CD4-positive, alpha-beta T cell treated with Interleukin-17A for 1 hour (primary cell): ENCODE measurements at regions not wholly inside any gene's neighbourhood (a gene's known extent, or its start where the extent isn't known, plus 50 kb on each side); places are given as distances from the start of the nearest gene placed in this dataset.
"Not testable (repeated sequence)": the region's sequence is repeated elsewhere in the genome, so short reads cannot be mapped to it uniquely, and the experiment has no call there.

ENCODE experiments used
- DNase-seq: peaks from one replicate; pipeline ENCODE4 v3.0.0-alpha.2; 2020

DNA sequence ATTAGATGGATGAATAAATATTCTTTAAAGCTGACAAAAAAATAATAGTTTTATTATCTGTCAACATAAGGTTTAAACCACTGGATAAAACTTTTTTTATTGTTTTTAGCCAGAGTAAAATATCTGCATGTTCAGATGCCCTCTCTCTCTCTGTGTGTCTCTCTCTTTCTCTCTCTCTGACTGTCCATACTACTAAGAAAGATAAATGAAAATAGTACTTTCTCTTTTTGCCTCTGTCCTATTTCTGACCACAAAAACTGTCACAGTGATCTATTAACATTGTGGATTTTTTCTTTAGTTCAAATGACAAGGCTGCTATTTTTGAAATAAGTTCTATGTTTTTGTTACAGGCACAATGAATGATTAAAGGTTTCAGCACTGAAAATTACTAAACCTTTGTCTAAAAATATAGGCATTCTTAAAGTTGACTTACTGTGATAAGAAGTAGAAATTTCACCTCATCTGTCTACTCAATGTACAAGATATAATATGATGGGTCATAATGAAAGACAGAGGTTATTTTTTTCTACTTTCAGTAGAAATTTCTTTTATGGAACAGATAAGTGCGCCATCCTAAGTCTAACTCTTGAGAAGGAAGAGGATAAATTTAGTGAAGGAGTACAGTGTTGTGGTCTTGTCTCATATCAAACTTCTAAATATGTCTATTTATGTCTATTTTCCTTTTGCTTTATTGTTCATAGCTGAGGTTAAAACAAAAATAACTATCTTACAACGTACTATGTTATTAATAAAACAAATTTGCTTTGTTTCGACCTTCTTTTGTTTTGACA, 341.9 kb upstream of the EYS start:
- DNase-seq: no peak

DNA sequence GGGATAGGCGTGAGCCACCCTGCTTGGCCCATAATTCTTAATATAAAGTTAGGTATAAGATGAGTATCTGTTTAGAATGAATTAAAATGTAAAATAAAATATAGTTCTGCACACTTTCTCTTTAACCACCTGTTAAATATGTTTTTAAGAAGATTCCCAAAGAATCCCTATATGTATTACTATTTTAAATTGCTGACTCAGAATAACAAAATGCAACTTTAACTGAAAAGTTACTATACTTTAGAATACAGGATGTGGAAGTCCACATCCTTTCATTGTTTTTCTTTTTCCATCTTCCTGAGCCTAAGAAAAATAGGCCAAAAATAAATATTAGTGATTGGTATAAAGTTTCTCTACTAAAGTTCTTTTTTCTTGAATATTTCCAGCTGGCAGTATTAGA, 325.6 kb upstream of the EYS start:
- no peak for DNase-seq

DNA sequence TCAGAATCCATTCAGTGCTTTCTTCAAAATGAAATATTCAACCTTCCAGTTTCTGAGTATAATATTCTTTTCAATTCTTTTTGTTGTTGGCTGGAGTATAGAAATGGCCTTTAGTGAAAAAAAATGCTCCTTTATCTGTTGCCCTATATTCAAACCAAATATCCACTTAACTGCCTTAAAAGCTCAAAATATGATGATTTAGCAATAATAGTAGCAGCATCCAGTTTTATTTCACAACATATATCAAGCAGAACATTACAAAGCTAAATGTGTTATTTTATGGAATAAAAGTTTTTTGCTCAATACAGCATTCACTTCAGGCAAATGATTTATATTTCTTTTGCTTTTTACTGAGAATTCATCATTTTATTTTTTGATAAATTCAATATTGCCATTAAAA, 322.4 kb upstream of the EYS start:
- DNase-seq: no peak

DNA sequence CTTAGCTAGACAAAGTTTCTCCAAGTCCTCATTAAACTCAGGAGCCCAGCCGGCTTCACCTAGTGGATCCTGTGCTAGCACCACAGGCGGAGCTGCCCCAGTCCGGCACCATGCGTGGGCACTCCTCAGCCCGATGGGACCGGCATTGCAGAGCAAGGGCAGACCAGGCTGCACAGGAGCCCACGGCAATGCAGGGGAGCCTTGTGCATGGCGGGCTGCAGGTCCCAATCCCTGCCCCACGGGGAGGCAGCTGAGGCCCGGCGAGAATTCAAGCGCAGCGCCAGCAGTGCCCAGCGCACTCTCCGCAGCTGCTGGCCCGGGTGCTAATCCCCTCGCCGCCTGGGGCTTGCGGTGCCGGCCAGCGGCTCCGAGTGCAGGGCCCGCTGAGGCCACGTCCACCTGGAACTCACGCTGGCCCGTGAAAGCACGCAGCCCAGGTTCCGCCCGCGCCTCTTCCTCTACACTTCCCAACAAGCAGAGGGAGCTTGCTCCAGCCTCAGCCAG, 292.3 kb upstream of the EYS start:
- DNase-seq: no peak

DNA sequence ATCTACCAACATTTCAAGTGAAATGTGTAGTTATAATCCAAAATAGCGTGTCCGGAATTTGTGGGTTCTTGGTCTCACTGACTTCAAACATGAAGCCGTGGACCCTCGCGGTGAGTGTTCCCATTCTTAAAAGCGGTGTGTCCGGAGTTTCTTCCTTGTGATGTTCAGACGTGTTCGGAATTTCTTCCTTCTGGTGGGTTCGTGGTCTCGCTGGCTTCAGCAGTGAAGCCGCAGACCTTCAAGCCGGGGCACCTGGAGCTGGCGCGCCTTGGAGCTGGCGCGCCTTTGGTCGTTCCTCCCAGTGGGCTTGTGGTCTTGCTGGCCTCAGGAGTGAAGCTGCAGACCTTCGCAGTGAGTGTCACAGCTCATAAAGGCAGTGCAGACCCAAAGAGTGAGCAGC, 291.5 kb upstream of the EYS start:
- DNase-seq: no peak

DNA sequence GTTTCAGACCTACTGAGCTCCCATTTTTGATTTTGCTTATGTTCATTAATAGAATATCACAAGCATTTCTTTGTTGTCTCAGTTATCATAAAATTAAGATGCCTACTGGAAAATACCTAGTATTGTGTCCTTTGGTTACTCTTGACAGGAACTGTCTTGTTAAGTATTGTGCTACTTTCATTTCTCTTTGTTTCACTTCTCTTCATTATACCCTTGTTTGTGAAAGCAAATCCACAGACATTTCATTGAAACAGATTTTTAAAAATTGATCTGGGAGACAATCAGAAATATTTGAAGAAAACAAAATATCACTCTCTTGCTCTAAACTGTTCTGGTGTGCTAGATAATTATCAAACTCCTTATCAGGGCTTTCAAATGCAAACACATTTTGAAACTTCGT, 290.5 kb upstream of the EYS start:
- DNase-seq: no peak

DNA sequence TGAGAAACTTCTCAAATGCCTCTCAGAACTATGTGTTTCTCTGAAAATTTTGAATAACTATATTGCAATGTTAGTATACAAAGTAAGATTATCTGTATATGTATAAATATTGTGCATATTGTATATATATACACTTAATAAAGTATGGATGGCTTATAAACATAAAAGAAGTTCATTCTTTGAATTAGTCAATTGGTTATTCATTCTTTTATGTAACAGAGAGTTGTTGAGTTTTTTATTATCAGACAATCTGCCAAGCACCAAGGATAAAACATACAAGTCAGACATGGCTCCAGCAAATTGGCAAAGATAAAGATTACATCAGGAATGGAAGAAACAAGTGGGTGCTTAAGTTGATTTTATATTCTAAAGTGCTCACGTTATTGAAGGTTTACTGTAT, 289.1 kb upstream of the EYS start:
- no peak for DNase-seq

DNA sequence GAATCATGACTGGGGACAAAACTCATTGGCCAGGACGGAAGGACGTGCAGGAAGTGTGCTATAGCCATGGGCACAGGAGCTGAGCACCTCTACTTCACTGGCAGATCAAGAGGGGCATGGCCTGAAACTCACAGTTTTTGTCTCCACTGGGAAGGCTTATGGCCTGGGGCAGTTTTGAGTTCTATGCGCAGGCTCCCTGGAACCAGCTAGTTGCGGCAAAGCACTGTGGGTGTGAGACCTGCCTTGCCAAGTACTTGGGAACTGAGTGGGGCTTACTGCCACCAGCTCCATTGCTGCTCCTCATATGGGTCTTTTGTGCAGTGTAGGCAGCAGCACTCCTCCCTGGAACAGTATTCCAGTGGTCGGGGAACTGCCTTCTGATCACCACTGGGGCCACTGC, 282.6 kb upstream of the EYS start:
- no peak for DNase-seq

DNA sequence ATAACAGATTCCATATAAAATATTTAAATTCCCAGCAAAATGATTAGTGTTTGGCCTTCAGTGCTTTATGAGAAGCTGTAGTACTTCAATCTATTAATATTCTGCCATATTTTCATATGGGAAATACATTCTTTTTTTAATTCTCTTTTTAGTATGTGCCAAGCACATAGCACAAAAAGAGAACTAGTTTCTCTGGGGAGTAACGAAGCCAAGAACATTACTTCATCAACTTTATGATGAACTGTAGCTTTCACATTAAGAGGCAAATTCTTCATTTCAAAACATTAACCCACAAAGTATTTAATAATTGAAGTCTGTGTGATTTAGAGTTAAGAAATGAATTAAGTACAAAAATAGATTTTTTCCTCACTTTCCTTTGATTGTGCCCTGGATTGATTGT, 281.0 kb upstream of the EYS start:
- DNase-seq: no peak

DNA sequence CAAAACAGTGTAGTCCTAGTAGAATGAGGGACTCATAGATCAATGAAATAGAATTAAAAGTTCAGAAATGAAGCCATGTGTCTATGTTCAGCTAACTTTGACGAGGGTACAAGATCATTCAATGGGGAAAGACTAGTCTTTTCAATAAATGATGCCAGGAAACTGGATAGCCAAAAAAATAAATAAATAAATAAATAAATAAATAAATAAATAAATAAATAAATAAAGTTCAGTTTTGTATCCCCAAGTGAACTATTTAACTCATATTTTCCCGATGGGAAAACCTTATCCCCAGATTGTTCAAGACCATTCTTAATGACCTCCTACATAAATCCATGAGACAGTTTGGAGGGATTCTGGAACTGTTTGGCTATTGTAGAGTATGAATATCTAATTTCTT, 277.1 kb upstream of the EYS start:
- DNase-seq: no peak

DNA sequence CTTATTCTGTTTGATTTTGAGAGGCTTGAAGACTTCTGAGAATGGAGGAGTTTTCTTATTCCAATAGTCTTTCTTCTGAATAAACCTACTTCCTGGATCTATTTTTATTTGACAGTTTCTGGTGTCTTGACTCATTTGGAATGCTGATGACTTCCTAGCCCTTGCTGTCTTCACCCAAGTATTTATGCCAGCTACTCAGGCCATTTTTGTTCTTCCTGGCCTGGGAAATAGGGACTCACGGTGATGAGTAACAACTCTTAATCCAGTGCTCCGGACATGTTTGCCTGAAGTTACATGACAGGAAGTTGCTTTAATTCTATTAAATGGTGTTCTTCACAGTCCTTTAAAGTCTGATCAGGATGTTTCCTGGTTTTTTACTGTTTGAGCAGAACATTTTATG, 272.1 kb upstream of the EYS start:
- no peak for DNase-seq

DNA sequence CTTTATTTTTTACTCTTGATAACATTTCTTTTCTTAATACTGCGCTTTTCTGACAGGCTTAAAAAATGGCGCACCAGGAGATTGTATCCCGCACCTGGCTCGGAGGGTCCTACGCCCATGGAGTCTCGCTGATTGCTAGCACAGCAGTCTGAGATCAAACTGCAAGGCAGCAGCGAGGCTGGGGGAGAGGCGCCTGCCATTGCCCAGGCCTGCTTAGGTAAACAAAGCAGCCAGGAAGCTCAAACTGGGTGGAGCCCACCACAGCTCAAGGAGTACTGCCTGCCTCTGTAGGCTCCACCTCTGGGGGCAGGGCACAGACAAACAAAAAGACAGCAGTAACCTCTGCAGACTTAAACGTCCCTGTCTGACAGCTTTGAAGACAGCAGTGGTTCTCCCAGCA, 264.2 kb upstream of the EYS start:
- DNase-seq: not testable (repeated sequence)

DNA sequence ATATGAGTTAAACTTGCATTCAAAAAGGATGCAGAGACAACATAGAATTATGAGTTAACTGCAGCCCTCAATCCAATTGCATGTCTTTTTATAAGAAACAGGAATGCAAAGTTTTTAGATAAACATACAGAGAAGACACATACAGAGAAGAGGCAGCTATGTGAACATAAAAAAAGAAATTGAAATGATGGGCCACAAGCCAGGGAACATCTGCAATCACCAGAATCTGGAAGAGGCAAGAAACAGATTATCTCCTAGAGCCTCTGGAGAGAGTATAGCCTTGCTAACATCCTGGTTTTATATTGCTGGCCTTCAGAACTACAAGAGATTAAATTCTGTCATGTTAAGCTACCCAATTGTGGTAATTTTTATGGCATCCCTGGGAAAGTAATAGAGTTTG, 257.2 kb upstream of the EYS start:
- DNase-seq: no peak

DNA sequence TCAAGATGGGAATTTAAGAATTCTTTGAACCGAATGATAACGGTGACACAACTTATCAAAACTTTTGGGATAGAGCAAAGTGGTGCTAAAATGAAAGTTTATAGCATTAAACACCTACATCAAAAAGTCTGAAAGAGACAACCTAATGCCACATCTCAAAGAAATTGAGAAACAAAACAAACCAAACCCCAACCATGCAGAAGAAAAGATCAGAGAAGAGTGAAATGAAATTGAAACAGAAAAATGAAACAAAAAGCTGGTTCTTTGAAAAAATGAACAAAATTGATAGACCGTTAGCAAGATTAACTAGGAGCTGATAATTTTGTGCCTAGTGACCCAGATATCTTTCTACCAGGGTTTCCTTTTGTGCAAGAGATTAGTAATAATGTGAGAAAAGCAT, 248.0 kb upstream of the EYS start:
- no peak for DNase-seq

DNA sequence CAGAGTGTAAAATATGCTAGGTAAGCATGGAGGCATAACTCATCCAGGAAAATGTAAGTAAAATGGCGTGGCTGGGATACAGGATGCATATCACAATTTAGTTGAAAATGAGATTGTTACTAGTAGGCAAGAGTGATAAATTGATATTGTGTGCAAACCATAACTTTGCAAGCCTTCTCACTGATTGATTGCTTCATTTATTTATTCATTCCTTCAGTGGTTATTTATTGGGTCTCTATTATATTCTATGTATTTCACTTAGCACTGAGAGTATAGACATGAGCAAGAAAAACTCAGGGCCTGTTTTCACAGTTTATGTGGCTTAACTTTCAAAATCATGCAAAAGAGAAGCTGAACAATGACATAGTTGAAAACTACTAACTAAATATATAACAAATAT, 241.0 kb upstream of the EYS start:
- no peak for DNase-seq

DNA sequence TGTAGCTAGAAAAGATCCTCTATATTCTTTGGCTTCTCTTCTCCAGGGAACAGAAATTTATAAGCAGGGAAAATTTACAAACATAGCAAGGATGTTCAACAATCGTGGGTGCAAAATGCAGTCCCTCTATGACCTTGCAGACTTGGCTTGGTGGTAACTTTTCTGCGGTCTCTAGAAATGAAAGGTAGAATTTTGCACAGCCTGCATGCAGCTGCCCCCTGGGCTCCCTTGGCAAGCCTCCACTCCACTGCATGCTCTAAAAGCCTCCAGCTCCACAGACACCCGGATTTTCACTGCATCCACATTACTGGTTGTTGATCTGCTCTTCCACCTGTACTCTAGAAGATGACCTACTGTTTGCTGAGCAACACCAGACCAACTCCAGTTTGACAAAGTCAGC, 236.5 kb upstream of the EYS start:
- no peak for DNase-seq

DNA sequence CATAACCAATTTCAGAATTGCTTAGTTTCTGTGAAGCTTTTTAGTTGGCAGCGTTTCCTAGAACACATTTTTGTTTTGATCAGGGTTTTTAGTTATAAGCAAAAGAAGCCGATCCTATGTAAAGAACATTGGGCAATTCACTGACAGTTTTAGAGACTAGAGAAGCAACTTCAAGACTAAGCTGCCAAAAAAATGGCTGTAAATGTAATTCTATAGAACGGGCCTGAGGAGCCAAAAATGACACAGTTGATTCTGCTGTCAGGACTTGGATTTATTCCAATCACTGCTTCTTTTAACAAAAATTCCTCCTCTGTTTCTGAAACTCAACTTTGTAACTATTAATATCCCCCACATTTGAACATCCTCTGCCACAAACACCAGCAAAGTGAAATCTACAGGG, 236.0 kb upstream of the EYS start:
- no peak for DNase-seq

DNA sequence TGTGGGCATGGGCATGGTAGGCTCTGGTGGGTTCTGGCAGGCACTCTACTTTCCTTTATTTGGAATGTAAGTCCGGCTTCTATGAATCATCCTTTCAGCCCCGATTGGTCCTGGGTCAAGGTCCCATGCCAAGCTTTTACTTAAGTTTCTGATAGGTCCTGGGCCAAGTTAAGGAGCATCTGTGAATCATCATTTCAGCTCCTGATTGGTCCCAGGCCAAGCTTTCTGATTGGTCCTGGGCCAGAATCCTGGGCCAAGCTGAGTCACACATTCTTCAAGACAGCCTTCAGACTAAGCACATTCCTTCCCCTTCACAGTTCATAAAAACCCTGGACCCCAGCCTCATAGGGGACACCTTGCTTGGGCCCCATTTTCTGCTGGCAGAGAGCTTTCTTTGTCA, 231.0 kb upstream of the EYS start:
- no peak for DNase-seq

DNA sequence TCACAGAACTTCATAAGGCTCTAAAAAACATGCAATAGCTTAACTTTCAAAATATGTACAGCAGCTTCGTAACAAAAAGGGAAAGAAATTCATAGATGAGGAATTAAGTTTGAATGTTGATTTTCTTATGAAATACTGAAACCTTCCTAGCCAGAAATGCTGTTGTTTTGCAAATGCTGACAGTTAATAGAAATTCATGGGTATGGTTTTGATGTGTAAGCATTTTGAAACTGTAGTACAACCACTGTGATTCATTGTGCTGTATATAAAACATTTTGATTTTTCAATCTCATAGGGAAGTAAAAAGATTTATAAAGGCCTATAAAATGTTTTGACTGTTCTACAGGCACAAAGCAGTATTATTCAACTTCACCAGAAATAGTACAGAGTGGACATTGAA, 228.4 kb upstream of the EYS start:
- DNase-seq: no peak

DNA sequence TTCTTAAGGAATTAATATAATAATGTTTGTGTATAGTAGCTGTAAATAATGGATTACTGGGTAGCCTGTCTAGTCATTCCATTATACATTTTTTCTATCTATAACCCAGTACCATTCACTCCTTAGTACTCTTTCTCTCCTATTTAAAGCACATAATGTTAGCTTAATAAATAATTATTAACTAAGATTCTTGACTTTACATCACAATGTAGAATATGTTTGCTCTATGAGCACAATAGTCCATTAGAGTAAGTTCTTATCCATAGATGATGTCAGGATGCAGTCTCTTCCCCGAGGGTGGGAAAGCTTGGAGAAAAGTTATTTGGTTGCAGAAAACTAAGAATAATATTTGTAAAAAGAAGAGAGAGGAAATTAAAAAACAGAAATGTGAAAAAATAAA, 226.4 kb upstream of the EYS start:
- DNase-seq: no peak

DNA sequence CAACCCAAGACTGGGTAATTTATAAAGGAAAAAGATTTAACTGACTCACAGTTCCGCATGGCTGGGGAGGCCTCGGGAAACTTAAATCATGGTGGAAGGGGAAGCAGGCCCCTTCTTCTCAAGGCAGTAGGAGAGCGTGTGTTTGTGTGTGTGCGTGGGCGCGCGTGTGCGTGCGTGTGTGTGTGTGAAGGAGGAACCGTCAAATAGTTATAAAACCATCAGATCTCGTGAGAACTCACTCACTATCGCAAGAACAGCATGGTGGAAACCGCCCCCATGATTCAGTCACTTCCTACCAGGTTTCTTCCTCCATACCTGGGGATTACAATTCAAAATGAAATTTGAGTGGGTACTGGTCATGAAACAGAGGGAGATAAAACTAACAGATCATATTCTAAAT, 220.1 kb upstream of the EYS start:
- DNase-seq: no peak

DNA sequence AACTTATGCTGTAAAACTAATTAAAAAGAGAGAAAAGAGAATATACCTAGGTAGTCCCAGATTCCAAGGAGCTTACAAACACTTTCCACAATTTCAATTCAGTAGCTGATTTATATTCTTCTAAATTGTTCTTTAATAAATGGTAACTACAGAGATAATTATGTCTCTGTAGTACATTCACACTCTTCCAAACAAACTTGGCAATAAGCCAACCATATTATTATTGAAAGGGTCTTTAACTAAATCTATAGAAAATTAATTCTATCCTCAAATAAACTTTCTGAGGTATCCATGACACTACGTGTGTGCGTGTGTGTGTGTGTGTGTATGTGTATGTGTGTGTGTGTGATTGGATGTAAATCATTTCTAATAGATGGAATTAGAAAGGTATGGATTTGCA, 217.4 kb upstream of the EYS start:
- DNase-seq: no peak

DNA sequence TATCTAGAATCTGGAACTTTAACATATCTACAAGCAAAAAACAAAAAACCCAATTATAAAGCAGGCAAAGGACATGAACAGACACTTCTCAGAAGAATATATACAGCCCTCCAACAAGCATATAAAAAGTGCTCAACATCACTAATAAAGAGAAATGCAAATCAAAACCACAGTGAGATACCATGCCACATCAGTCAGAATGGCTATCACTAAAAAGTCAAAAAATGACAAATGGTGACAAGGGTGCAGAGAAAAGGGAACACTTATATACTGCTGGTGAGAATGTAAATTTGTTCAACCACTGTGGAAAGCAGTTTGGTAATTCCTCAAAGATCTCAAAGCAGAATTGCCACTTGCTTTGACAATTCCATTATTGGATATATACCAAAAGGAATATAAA, 215.0 kb upstream of the EYS start:
- DNase-seq: no peak

DNA sequence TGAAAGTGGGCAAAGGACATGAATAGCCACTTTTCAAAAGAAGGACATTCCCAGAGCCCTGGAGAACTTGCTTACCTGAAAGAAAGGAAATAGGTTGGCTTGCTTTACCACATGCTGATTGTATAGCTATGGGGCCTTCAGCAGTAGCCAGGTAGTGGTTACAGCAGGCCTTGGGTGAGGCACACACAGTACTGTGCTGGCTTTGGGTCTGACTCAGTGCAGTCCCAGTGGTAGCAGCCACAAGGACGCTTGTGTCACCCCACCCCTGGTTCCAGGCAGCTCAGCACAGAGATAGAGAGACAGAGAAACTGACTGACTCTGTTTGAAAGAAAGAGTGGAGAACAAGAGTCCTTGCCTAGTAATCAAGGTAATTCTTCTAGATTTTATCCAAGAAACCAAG, 201.0 kb upstream of the EYS start:
- no peak for DNase-seq

DNA sequence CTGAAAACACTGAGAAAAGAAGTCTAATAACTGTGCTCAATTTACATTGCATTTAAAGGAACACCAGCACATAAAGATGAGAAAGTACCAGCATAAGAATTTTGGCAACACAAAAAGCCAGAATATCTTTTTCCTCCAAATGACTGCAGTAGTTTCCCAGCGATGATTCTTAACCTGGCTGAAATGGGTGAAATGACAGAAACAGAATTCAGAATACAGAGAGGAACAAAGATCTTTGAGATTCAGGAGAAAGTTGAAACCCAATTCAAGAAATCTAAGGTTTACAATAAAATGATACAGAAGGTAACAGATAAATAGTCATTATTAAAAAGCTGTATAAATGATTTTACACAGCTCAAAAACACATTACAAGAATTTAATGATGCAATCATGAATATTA, 197.0 kb upstream of the EYS start:
- no peak for DNase-seq

DNA sequence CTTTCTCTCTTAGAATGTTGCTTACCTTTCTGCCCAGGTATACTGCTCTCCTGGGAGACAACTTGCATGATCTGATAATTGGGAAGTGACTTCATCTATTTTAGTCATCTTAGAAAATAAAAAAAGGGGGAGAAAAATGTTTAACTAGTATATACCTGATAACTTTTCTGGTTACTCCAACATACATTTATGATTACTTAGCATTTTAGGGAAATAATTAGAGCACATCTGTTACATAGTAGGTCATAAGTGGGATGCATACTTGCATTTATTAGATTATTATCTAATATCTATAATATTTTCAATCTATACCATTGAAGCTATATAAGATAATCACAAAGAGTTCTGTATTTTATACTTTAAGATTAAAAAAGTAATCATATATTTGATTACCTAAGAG, 193.9 kb upstream of the EYS start:
- DNase-seq: no peak
